A673 (cell line): ENCODE measurements at regions not wholly inside any gene's neighbourhood (a gene's known extent, or its start where the extent isn't known, plus 50 kb on each side); places are given as distances from the start of the nearest gene placed in this dataset.
"Not testable (repeated sequence)": the region's sequence is repeated elsewhere in the genome, so short reads cannot be mapped to it uniquely, and the experiment has no call there.

Experiments used
- BruUV-seq: library from RNA; stranded (reverse); fragments of 400-500 nt; replicated peaks from 2 replicates; lab custom pipeline; 2021; lab: Mats Ljungman, UMichigan
- CTCF ChIA-PET: fragments of 300-600 bp; sonication (Branson Sonifier 250); formaldehyde crosslinking; loops from one replicate; lab custom pipeline; 2022; ENCODE audit warnings: antibody characterized with exemption; lab: Charles Lee
- POLR2A ChIA-PET: fragments of 300-600 bp; sonication (Branson Sonifier 250); formaldehyde crosslinking; loops from one replicate; lab custom pipeline; 2022; ENCODE audit warnings: antibody characterized with exemption; ENCODE audit not compliant: low non-redundant PET; lab: Charles Lee
- DNase-seq: peaks from one replicate; pipeline ENCODE4 v3.0.0-alpha.2; 2015; ENCODE audit warnings: low spot score
- H3K27ac ChIP-seq: fragments of 200-600 bp; sonication (generic); 2 replicates; pipeline ENCODE4 v1.5.1; 2016; ENCODE audit warnings: mixed run types, low read depth, mild to moderate bottlenecking, mixed read lengths, antibody characterized with exemption, low read length; ENCODE audit not compliant: poor library complexity, severe bottlenecking
- H3K27me3 ChIP-seq: fragments of 200-600 bp; sonication (generic); replicated peaks from 2 replicates; pipeline ENCODE4 v1.6.1; 2017; ENCODE audit warnings: mixed run types, low read depth, mild to moderate bottlenecking, mixed read lengths, antibody characterized with exemption, low read length; ENCODE audit not compliant: insufficient read depth, poor library complexity
- H3K36me3 ChIP-seq: fragments of 200-600 bp; sonication (generic); 2 replicates; pipeline ENCODE4 v1.6.1; 2016; ENCODE audit warnings: mixed run types, mild to moderate bottlenecking, mixed read lengths, antibody characterized with exemption, low read length; ENCODE audit not compliant: insufficient read depth, poor library complexity, severe bottlenecking
- H3K4me1 ChIP-seq: fragments of 200-600 bp; sonication (generic); 2 replicates; pipeline ENCODE4 v1.6.1; 2017; ENCODE audit warnings: mixed run types, mild to moderate bottlenecking, mixed read lengths, antibody characterized with exemption, low read length; ENCODE audit not compliant: insufficient read depth, poor library complexity, severe bottlenecking
- H3K4me3 ChIP-seq: fragments of 200-600 bp; sonication (generic); 2 replicates; pipeline ENCODE4 v1.5.1; 2016; ENCODE audit warnings: low read depth, mixed run types, mild to moderate bottlenecking, mixed read lengths, low read length; ENCODE audit not compliant: poor library complexity, severe bottlenecking
- H3K9me3 ChIP-seq: fragments of 200-600 bp; sonication (generic); 2 replicates; pipeline ENCODE4 v1.6.1; 2016; ENCODE audit warnings: mixed run types, low read depth, mild to moderate bottlenecking, mixed read lengths, antibody characterized with exemption, low read length; ENCODE audit not compliant: poor library complexity, severe bottlenecking
- intact Hi-C: fragments of 100-400 bp; cut with micrococcal nuclease; formaldehyde crosslinking; loops from one replicate; pipeline ENCODE4 v1.10.0; 2022; ENCODE audit not compliant: unreplicated experiment

- BruUV-seq, DNase-seq, H3K9me3 ChIP-seq, H3K4me3 ChIP-seq, intact Hi-C loops, H3K27ac ChIP-seq, CTCF ChIA-PET, H3K27me3 ChIP-seq, POLR2A ChIA-PET, H3K36me3 ChIP-seq, H3K4me1 ChIP-seq: not testable (repeated sequence)
These were observed 189.7 kb downstream of the ZNF92 start for GRCh38 chr7:65563333-65563732.

GRCh38 chr7:65568226-65568625 lies 194.6 kb downstream of the ZNF92 start:
- POLR2A ChIA-PET, H3K4me1 ChIP-seq, intact Hi-C loops, H3K27ac ChIP-seq, H3K9me3 ChIP-seq, H3K27me3 ChIP-seq, DNase-seq, H3K4me3 ChIP-seq, H3K36me3 ChIP-seq, CTCF ChIA-PET, BruUV-seq: not testable (repeated sequence)

GRCh38 chr7:65570990-65571389 lies 197.3 kb downstream of the ZNF92 start:
- CTCF ChIA-PET, POLR2A ChIA-PET, H3K4me3 ChIP-seq, H3K36me3 ChIP-seq, H3K27me3 ChIP-seq, DNase-seq, H3K27ac ChIP-seq, H3K9me3 ChIP-seq, H3K4me1 ChIP-seq, intact Hi-C loops, BruUV-seq: not testable (repeated sequence)

- H3K9me3 ChIP-seq, BruUV-seq, CTCF ChIA-PET, H3K27me3 ChIP-seq, H3K27ac ChIP-seq, H3K36me3 ChIP-seq, H3K4me1 ChIP-seq, intact Hi-C loops, POLR2A ChIA-PET: not testable (repeated sequence)
- H3K4me3 ChIP-seq, result peak overlapping the region; percentile 25
- DNase-seq, result peak; percentile 2
These were observed 198.9 kb downstream of the ZNF92 start for GRCh38 chr7:65572581-65572980.

- intact Hi-C loops, CTCF ChIA-PET: not testable (repeated sequence)
These were observed 202.7 kb downstream of the ZNF92 start for GRCh38 chr7:65576370-65576769.

GRCh38 chr7:65582518-65583119 lies 209.0 kb downstream of the ZNF92 start:
- CTCF ChIA-PET, DNase-seq: not testable (repeated sequence)

More at GRCh38 chr7:65576370-65576769, 202.7 kb downstream of the ZNF92 start:
- H3K36me3 ChIP-seq, H3K4me3 ChIP-seq, H3K27me3 ChIP-seq, H3K9me3 ChIP-seq, POLR2A ChIA-PET, BruUV-seq, H3K4me1 ChIP-seq, H3K27ac ChIP-seq, DNase-seq: not testable (repeated sequence)

GRCh38 chr7:65602495-65602894 lies 228.8 kb downstream of the ZNF92 start:
- DNase-seq, H3K9me3 ChIP-seq, BruUV-seq, intact Hi-C loops, H3K4me3 ChIP-seq, H3K27ac ChIP-seq, CTCF ChIA-PET, H3K4me1 ChIP-seq, POLR2A ChIA-PET, H3K36me3 ChIP-seq: not testable (repeated sequence)
- peaks cover 40% of the 10 kb centered on the region for H3K27me3 ChIP-seq

More at GRCh38 chr7:65582518-65583119, 209.0 kb downstream of the ZNF92 start:
- POLR2A ChIA-PET, intact Hi-C loops, H3K27me3 ChIP-seq, H3K4me3 ChIP-seq, H3K36me3 ChIP-seq, H3K4me1 ChIP-seq, H3K27ac ChIP-seq, BruUV-seq, H3K9me3 ChIP-seq: not testable (repeated sequence)
